C1 segment of cervical spinal cord (tissue), 14 donors: ENCODE measurements at regions not wholly inside any gene's neighbourhood (a gene's known extent, or its start where the extent isn't known, plus 50 kb on each side); places are given as distances from the start of the nearest gene placed in this dataset.

ENCODE experiments used
- DNase-seq, 14 donors: peaks; one replicate each; lab custom pipeline; 2025; lab: John Stamatoyannopoulos, UW

GRCh38 chr4:111483375-111484169 lies 661.7 kb upstream of the FAM241A start:
- DNase-seq: no peak

GRCh38 chr4:111492496-111492895 lies 652.8 kb upstream of the FAM241A start:
- no peak for DNase-seq

GRCh38 chr4:111494471-111494870 lies 650.8 kb upstream of the FAM241A start:
- no peak for DNase-seq

GRCh38 chr4:111494971-111495370 lies 650.3 kb upstream of the FAM241A start:
- DNase-seq: no peak

- DNase-seq: no peak
Measured at GRCh38 chr4:111499291-111499690, 646.0 kb upstream of the FAM241A start.

- DNase-seq: no peak
Measured at GRCh38 chr4:111499706-111500105, 645.5 kb upstream of the FAM241A start.

- no peak for DNase-seq
Measured at GRCh38 chr4:111500858-111501257, 644.4 kb upstream of the FAM241A start.

GRCh38 chr4:111501946-111502345 lies 643.3 kb upstream of the FAM241A start:
- DNase-seq: no peak

- DNase-seq: no peak
Measured at GRCh38 chr4:111502626-111503025, 642.6 kb upstream of the FAM241A start.

GRCh38 chr4:111506706-111507105 lies 638.5 kb upstream of the FAM241A start:
- DNase-seq: no peak

GRCh38 chr4:111510535-111510934 lies 634.7 kb upstream of the FAM241A start:
- DNase-seq: no peak

- DNase-seq: no peak
Measured at GRCh38 chr4:111512081-111512783, 633.0 kb upstream of the FAM241A start.

- no peak for DNase-seq
Measured at GRCh38 chr4:111519683-111520082, 625.6 kb upstream of the FAM241A start.

GRCh38 chr4:111530446-111530845 lies 614.8 kb upstream of the FAM241A start:
- no peak for DNase-seq

- no peak for DNase-seq
Measured at GRCh38 chr4:111535792-111536191, 609.5 kb upstream of the FAM241A start.

- DNase-seq: no peak
Measured at GRCh38 chr4:111537165-111537564, 608.1 kb upstream of the FAM241A start.

- DNase-seq: no peak
Measured at GRCh38 chr4:111537871-111538270, 607.4 kb upstream of the FAM241A start.

- DNase-seq: no peak
Measured at GRCh38 chr4:111540671-111541070, 604.6 kb upstream of the FAM241A start.

GRCh38 chr4:111542056-111542455 lies 603.2 kb upstream of the FAM241A start:
- DNase-seq: no peak

GRCh38 chr4:111546881-111547280 lies 598.4 kb upstream of the FAM241A start:
- no peak for DNase-seq

GRCh38 chr4:111556141-111556781 lies 589.0 kb upstream of the FAM241A start:
- no peak for DNase-seq

- no peak for DNase-seq
Measured at GRCh38 chr4:111556851-111557250, 588.4 kb upstream of the FAM241A start.

- no peak for DNase-seq
Measured at GRCh38 chr4:111562826-111563225, 582.4 kb upstream of the FAM241A start.
